ENCODE measurements at regions not wholly inside any gene's neighbourhood (a gene's known extent, or its start where the extent isn't known, plus 50 kb on each side); places are given as distances from the start of the nearest gene placed in this dataset.

- H3K27ac ChIP-seq (ENCODE audit: low read length), result no peak overlapping the region
- H3K27me3 ChIP-seq (ENCODE audit: control insufficient read depth, insufficient read depth, low read length), result no peaks in the 10 kb centered on the region
- ATAC-seq (no peak), DNase-seq (ENCODE audit: low read depth, low spot score) (no peak)
- no peak overlapping the region for H3K4me3 ChIP-seq (ENCODE audit: low read depth in 2 of 2, low read length in 2 of 2)
- no peaks in the 10 kb centered on the region for H3K36me3 ChIP-seq (ENCODE audit: control insufficient read depth, insufficient read depth, low read length)
- no peaks in the 10 kb centered on the region for H3K9me3 ChIP-seq (ENCODE audit: control insufficient read depth, insufficient read depth, low read depth, low read length)
- CTCF ChIA-PET, result no interaction called here
- no TSS peak for BruUV-seq (replicated peaks)
- in situ Hi-C loops (cut with HindIII; ENCODE audit: low pct_unique_long_range_greater_than_20kb, low sequenced_read_pairs), result no loop called here
- intact Hi-C loops (cut with micrococcal nuclease; ENCODE audit: unreplicated experiment), result no loop called here
- POLR2A ChIA-PET, result no interaction called here
- TF ChIP-seq TCF7L2 (IDR thresholded peaks at IDR 0.05; ENCODE audit: low read depth, low read length) (no peak), CTCF (IDR thresholded peaks at IDR 0.05) (no peak), POLR2AphosphoS5 (IDR thresholded peaks at IDR 0.05; ENCODE audit: low read depth, low read length) (no peak), REST (IDR thresholded peaks at IDR 0.05; ENCODE audit: insufficient read depth in 1 of 2, low read depth in 2 of 2, low read length in 1 of 2) (no peak), SIN3A (IDR thresholded peaks at IDR 0.05; ENCODE audit: borderline replicate concordance, insufficient read depth, low read depth, low read length) (no peak)
- no peaks in the 10 kb centered on the region for H3K4me1 ChIP-seq (ENCODE audit: control insufficient read depth, insufficient read depth, low read length)
Measured at GRCh38 chr3:41007399-41007798, 191.9 kb upstream of the CTNNB1 start.

- ATAC-seq (no peak), DNase-seq (ENCODE audit: low read depth, low spot score) (no peak)
- Histone ChIP-seq H3K36me3 (ENCODE audit: control insufficient read depth, insufficient read depth, low read length) (no peaks in the 10 kb centered on the region), H3K9me3 (ENCODE audit: control insufficient read depth, insufficient read depth, low read depth, low read length) (no peaks in the 10 kb centered on the region), H3K27ac (ENCODE audit: low read length) (no peak overlapping the region), H3K4me1 (ENCODE audit: control insufficient read depth, insufficient read depth, low read length) (no peaks in the 10 kb centered on the region), H3K4me3 (ENCODE audit: low read depth in 2 of 2, low read length in 2 of 2) (no peak overlapping the region), H3K27me3 (ENCODE audit: control insufficient read depth, insufficient read depth, low read length) (no peaks in the 10 kb centered on the region)
- POLR2A ChIA-PET, result no interaction called here
- no TSS peak for BruUV-seq (replicated peaks)
- CTCF ChIA-PET, result interaction anchor here (0.6 kb wide), 1 partner anchor 921 kb away, joined by 3 read pairs; no protein-coding TSS in a partner anchor
- TF ChIP-seq CTCF (IDR thresholded peaks at IDR 0.05) (no peak), SIN3A (IDR thresholded peaks at IDR 0.05; ENCODE audit: borderline replicate concordance, insufficient read depth, low read depth, low read length) (no peak), TCF7L2 (IDR thresholded peaks at IDR 0.05; ENCODE audit: low read depth, low read length) (no peak), REST (IDR thresholded peaks at IDR 0.05; ENCODE audit: insufficient read depth in 1 of 2, low read depth in 2 of 2, low read length in 1 of 2) (no peak), POLR2AphosphoS5 (IDR thresholded peaks at IDR 0.05; ENCODE audit: low read depth, low read length) (no peak)
- in situ Hi-C loops (cut with HindIII; ENCODE audit: low pct_unique_long_range_greater_than_20kb, low sequenced_read_pairs) (no loop called here), intact Hi-C loops (cut with micrococcal nuclease; ENCODE audit: unreplicated experiment) (no loop called here)
Measured at GRCh38 chr3:41011854-41012253, 187.5 kb upstream of the CTNNB1 start.
